H9 (cell line): ENCODE measurements at regions not wholly inside any gene's neighbourhood (a gene's known extent, or its start where the extent isn't known, plus 50 kb on each side); places are given as distances from the start of the nearest gene placed in this dataset.

ENCODE experiments used
- DNase-seq: peaks from one replicate; pipeline ENCODE4 v3.0.0-alpha.2; 2017
- H2AFZ ChIP-seq: one replicate; pipeline ENCODE4 v1.6.1; 2013; ENCODE audit warnings: mild to moderate bottlenecking, low read length, control low read depth, moderate library complexity
- H2AK5ac ChIP-seq: 2 replicates; pipeline ENCODE4 v1.6.1; 2013; ENCODE audit warnings: low read length, control low read depth, mixed read lengths; ENCODE audit not compliant: insufficient read length
- H2BK120ac ChIP-seq: one replicate; pipeline ENCODE4 v1.6.1; 2013; ENCODE audit warnings: low read depth, mild to moderate bottlenecking, low read length, control low read depth, inconsistent platforms; ENCODE audit not compliant: poor library complexity, severe bottlenecking
- H2BK12ac ChIP-seq: 2 replicates; pipeline ENCODE4 v1.6.1; 2013; ENCODE audit warnings: low read length, control low read depth, mixed read lengths, low read depth; ENCODE audit not compliant: insufficient read length
- H2BK15ac ChIP-seq: 2 replicates; pipeline ENCODE4 v1.6.1; 2013; ENCODE audit warnings: low read depth, low read length, control low read depth
- H2BK20ac ChIP-seq: one replicate; pipeline ENCODE4 v1.6.1; 2013; ENCODE audit warnings: low read depth, mild to moderate bottlenecking, low read length, control low read depth, inconsistent platforms; ENCODE audit not compliant: poor library complexity, severe bottlenecking
- H2BK5ac ChIP-seq: 2 replicates; pipeline ENCODE4 v1.6.1; 2013; ENCODE audit warnings: low read length, control low read depth, mixed read lengths; ENCODE audit not compliant: insufficient read length
- H3K14ac ChIP-seq: 2 replicates; pipeline ENCODE4 v1.6.1; 2013; ENCODE audit warnings: low read length, control low read depth; ENCODE audit not compliant: insufficient read depth
- H3K18ac ChIP-seq: 2 replicates; pipeline ENCODE4 v1.6.1; 2013; ENCODE audit warnings: low read depth, mild to moderate bottlenecking, mixed read lengths, low read length, control low read depth; ENCODE audit not compliant: insufficient read length
- H3K23ac ChIP-seq: 2 replicates; pipeline ENCODE4 v1.6.1; 2013; ENCODE audit warnings: low read length, control low read depth, mixed read lengths, low read depth; ENCODE audit not compliant: insufficient read length
- H3K23me2 ChIP-seq: 2 replicates; pipeline ENCODE4 v1.6.1; 2013; ENCODE audit warnings: low read depth, mild to moderate bottlenecking, mixed read lengths, low read length, control low read depth; ENCODE audit not compliant: insufficient read length, poor library complexity, severe bottlenecking
- H3K27ac ChIP-seq: 2 replicates; pipeline ENCODE4 v1.5.1; 2013; ENCODE audit warnings: low read length, control low read depth, mixed read lengths, low read depth; ENCODE audit not compliant: insufficient read length
- H3K27me3 ChIP-seq: 2 replicates; pipeline ENCODE4 v1.6.1; 2013; ENCODE audit warnings: low read length, control low read depth, inconsistent platforms; ENCODE audit not compliant: insufficient read depth
- H3K4ac ChIP-seq: 2 replicates; pipeline ENCODE4 v1.6.1; 2013; ENCODE audit warnings: low read depth, mild to moderate bottlenecking, control low read depth, inconsistent platforms, low read length, moderate library complexity
- H3K4me1 ChIP-seq: 2 replicates; pipeline ENCODE4 v1.6.1; 2013; ENCODE audit warnings: low read length, control low read depth, inconsistent platforms; ENCODE audit not compliant: insufficient read depth
- H3K4me2 ChIP-seq: 2 replicates; pipeline ENCODE4 v1.6.1; 2013; ENCODE audit warnings: low read length, control low read depth, mixed read lengths; ENCODE audit not compliant: insufficient read length, insufficient read depth
- H3K56ac ChIP-seq: 2 replicates; pipeline ENCODE4 v1.6.1; 2013; ENCODE audit warnings: low read depth, mild to moderate bottlenecking, mixed read lengths, low read length, control low read depth; ENCODE audit not compliant: insufficient read length
- H3K79me1 ChIP-seq: 2 replicates; pipeline ENCODE4 v1.6.1; 2013; ENCODE audit warnings: low read depth, mild to moderate bottlenecking, moderate library complexity, low read length, control low read depth, inconsistent platforms; ENCODE audit not compliant: insufficient read depth, poor library complexity, severe bottlenecking
- H3K79me2 ChIP-seq: 2 replicates; pipeline ENCODE4 v1.6.1; 2013; ENCODE audit warnings: low read length, control low read depth, inconsistent platforms; ENCODE audit not compliant: insufficient read depth
- H3K9ac ChIP-seq: 2 replicates; pipeline ENCODE4 v1.6.1; 2013; ENCODE audit warnings: low read length, control low read depth, mixed read lengths; ENCODE audit not compliant: insufficient read length; ENCODE audit errors: extremely low read depth
- H3K9me3 ChIP-seq: one replicate; pipeline ENCODE4 v1.6.1; 2013; ENCODE audit warnings: low read depth, low read length, inconsistent platforms; ENCODE audit not compliant: control insufficient read depth
- H3T11ph ChIP-seq: one replicate; pipeline ENCODE4 v1.6.1; 2013; ENCODE audit warnings: mild to moderate bottlenecking, low read length, control low read depth, inconsistent platforms
- H4K20me1 ChIP-seq: one replicate; pipeline ENCODE4 v1.6.1; 2013; ENCODE audit not compliant: control insufficient read depth, insufficient read length, insufficient read depth
- H4K5ac ChIP-seq: 2 replicates; pipeline ENCODE4 v1.6.1; 2013; ENCODE audit warnings: low read depth, mild to moderate bottlenecking, mixed read lengths, low read length, control low read depth; ENCODE audit not compliant: insufficient read length
- H4K8ac ChIP-seq: replicated peaks from 2 replicates; pipeline ENCODE4 v1.6.1; 2013; ENCODE audit warnings: low read length, control low read depth, mixed read lengths, low read depth; ENCODE audit not compliant: insufficient read length
- H4K91ac ChIP-seq: 2 replicates; pipeline ENCODE4 v1.6.1; 2013; ENCODE audit warnings: low read depth, mild to moderate bottlenecking, moderate library complexity, mixed read lengths, low read length, control low read depth; ENCODE audit not compliant: insufficient read length
- H3K27ac Mint-ChIP-seq, 3 experiments: 2 replicates in 2 of 3; 3 replicates in 1 of 3; pipeline ENCODE4 v1.8.0; 2020 to 2021; ENCODE audit warnings: mixed read lengths in 3 of 3, mild to moderate bottlenecking in 1 of 3, moderate library complexity in 1 of 3
- H3K27me3 Mint-ChIP-seq: 2 replicates; pipeline ENCODE4 v1.8.0; 2021; ENCODE audit warnings: low read depth, mild to moderate bottlenecking, moderate library complexity, mixed read lengths
- H3K36me3 Mint-ChIP-seq, 3 experiments: 2 replicates in 2 of 3; 3 replicates in 1 of 3; pipeline ENCODE4 v1.8.0; 2020 to 2021; ENCODE audit warnings: low read depth in 3 of 3, mixed read lengths in 3 of 3; ENCODE audit not compliant: insufficient read depth in 1 of 3
- H3K4me1 Mint-ChIP-seq, 2 experiments: 2 replicates each; pipeline ENCODE4 v1.8.0; 2020; ENCODE audit warnings: mixed read lengths in 2 of 2
- H3K4me3 Mint-ChIP-seq, 2 experiments: 2 replicates in 1 of 2; 3 replicates in 1 of 2; pipeline ENCODE4 v1.8.0; 2020 to 2021; ENCODE audit warnings: mild to moderate bottlenecking in 2 of 2, mixed read lengths in 2 of 2, moderate library complexity in 1 of 2
- H3K9me3 Mint-ChIP-seq, 2 experiments: 2 replicates in 1 of 2; 3 replicates in 1 of 2; pipeline ENCODE4 v1.8.0; 2020; ENCODE audit warnings: mild to moderate bottlenecking in 2 of 2, mixed read lengths in 2 of 2, moderate library complexity in 1 of 2
- CTCF ChIP-seq: fragments of 200-600 bp; sonication (generic); conservative IDR thresholded peaks from 3 replicates; pipeline ENCODE4 v1.8.0; 2021; ENCODE audit warnings: antibody characterized with exemption, mild to moderate bottlenecking
- WGBS: extraction: QIAGEN DNeasy Blood & Tissue Kit; methylation state at CpG from one replicate; pipeline ENCODE4 v1.1.7; 2013; ENCODE audit warnings: missing lambda C conversion rate, low lambda C conversion rate, mixed read lengths; ENCODE audit not compliant: insufficient read length; ENCODE audit errors: extremely low coverage; 5-methylcytosine and 5-hydroxymethylcytosine counted together

- no peaks in the 10 kb centered on the region for H3K9me3 ChIP-seq
- H3K4me2 ChIP-seq: no peak overlapping the region
- H4K8ac ChIP-seq: no peak overlapping the region
- no peaks in the 10 kb centered on the region for H4K20me1 ChIP-seq
- H2BK20ac ChIP-seq: no peak overlapping the region
- H4K5ac ChIP-seq: no peak overlapping the region
- H3K56ac ChIP-seq: no peak overlapping the region
- no peaks in the 10 kb centered on the region for H3K27me3 Mint-ChIP-seq
- H3K79me2 ChIP-seq: no peaks in the 10 kb centered on the region
- H2BK15ac ChIP-seq: no peak overlapping the region
- no peaks in the 10 kb centered on the region for H3K23me2 ChIP-seq
- H2BK5ac ChIP-seq: no peak overlapping the region
- no peak overlapping the region for H3K14ac ChIP-seq
- no peak overlapping the region for H3K27ac ChIP-seq
- H3K4me1 Mint-ChIP-seq: no peaks in the 10 kb centered on the region
- H3K9me3 Mint-ChIP-seq: no peaks in the 10 kb centered on the region
- H3T11ph ChIP-seq: no peak overlapping the region
- no peak overlapping the region for H2AFZ ChIP-seq
- H3K23ac ChIP-seq: no peak overlapping the region
- no peak overlapping the region for H2BK12ac ChIP-seq
- H3K4me3 Mint-ChIP-seq: no peak overlapping the region
- DNase-seq: no peak
- no peak overlapping the region for H3K4ac ChIP-seq
- no peak overlapping the region for H3K18ac ChIP-seq
- H2AK5ac ChIP-seq: no peak overlapping the region
- H3K9ac ChIP-seq: no peak overlapping the region
- H3K79me1 ChIP-seq: no peaks in the 10 kb centered on the region
- H3K27me3 ChIP-seq: no peaks in the 10 kb centered on the region
- no peak overlapping the region for H3K27ac Mint-ChIP-seq
- WGBS: no CpG with 5 or more reads among the region's 3 CpGs
- no peak for TF ChIP-seq CTCF
- no peak overlapping the region for H2BK120ac ChIP-seq
- H3K4me1 ChIP-seq: no peaks in the 10 kb centered on the region
- H3K36me3 Mint-ChIP-seq: no peaks in the 10 kb centered on the region
- H4K91ac ChIP-seq: no peak overlapping the region
Measured at GRCh38 chr12:83317595-83317994, 630.9 kb downstream of the TMTC2 start.
